Naive thymus-derived CD4-positive, alpha-beta T cell (primary cell): ENCODE measurements at regions not wholly inside any gene's neighbourhood (a gene's known extent, or its start where the extent isn't known, plus 50 kb on each side); places are given as distances from the start of the nearest gene placed in this dataset.

Experiments used
- ATAC-seq: fragments of 150-1000 bp; cut with Tn5 transposase; 2 replicates; pipeline ENCODE4 v1.10.0; 2021; ENCODE audit warnings: mild to moderate bottlenecking, moderate library complexity
- CTCF ChIA-PET: fragments of 350-600 bp; sonication (Branson Sonifier 250); formaldehyde crosslinking; loops from one replicate; lab custom pipeline; 2021; ENCODE audit warnings: antibody characterized with exemption; lab: Charles Lee
- POLR2A ChIA-PET: fragments of 350-600 bp; sonication (Branson Sonifier 250); formaldehyde crosslinking; loops from one replicate; lab custom pipeline; 2021; ENCODE audit warnings: antibody characterized with exemption, inconsistent platforms; lab: Charles Lee
- DNase-seq, 9 donors: peaks; one replicate each; pipeline versions ENCODE4 v3.0.0 to v3.0.0-alpha.2; 2020 to 2022; ENCODE audit warnings: mixed read lengths in 1 of 9
- H3K27ac ChIP-seq: one replicate; pipeline ENCODE4 v1.7.0; 2013; ENCODE audit warnings: mild to moderate bottlenecking, low read depth, low read length, moderate library complexity
- H3K27me3 ChIP-seq, 2 donors: one replicate each; pipeline ENCODE4 v1.7.0; 2013; ENCODE audit warnings: low read length in 2 of 2, mild to moderate bottlenecking in 2 of 2, moderate library complexity in 2 of 2; ENCODE audit not compliant: control insufficient read depth in 2 of 2, insufficient read depth in 2 of 2
- H3K36me3 ChIP-seq, 3 experiments: 1 replicate in 2 of 3; 2 replicates in 1 of 3; pipeline ENCODE4 v1.7.0; 2013; ENCODE audit warnings: low read length in 3 of 3, mild to moderate bottlenecking in 3 of 3, moderate library complexity in 1 of 3; ENCODE audit not compliant: insufficient read depth in 3 of 3, control insufficient read depth in 2 of 3
- H3K4me1 ChIP-seq, 2 donors: one replicate each; pipeline ENCODE4 v1.7.0; 2013; ENCODE audit warnings: low read length in 2 of 2, mild to moderate bottlenecking in 2 of 2, moderate library complexity in 1 of 2; ENCODE audit not compliant: control insufficient read depth in 2 of 2, insufficient read depth in 2 of 2
- H3K4me3 ChIP-seq: 2 replicates; pipeline ENCODE4 v1.7.0; 2013; ENCODE audit warnings: mild to moderate bottlenecking, low read length
- H3K9me3 ChIP-seq, 3 experiments: 1 replicate in 2 of 3; 2 replicates in 1 of 3; pipeline ENCODE4 v1.7.0; 2013; ENCODE audit warnings: low read length in 3 of 3; ENCODE audit not compliant: control insufficient read depth in 2 of 3
- H3K27ac Mint-ChIP-seq, 9 donors: one replicate each; pipeline ENCODE4 v1.8.0; 2020 to 2022; ENCODE audit warnings: mixed read lengths in 9 of 9, mild to moderate bottlenecking in 8 of 9, moderate library complexity in 5 of 9, inconsistent platforms in 2 of 9
- H3K27me3 Mint-ChIP-seq, 5 donors: one replicate each; pipeline ENCODE4 v1.8.0; 2021 to 2022; ENCODE audit warnings: mixed read lengths in 5 of 5, mild to moderate bottlenecking in 1 of 5
- H3K36me3 Mint-ChIP-seq, 5 donors: one replicate each; pipeline ENCODE4 v1.8.0; 2020 to 2022; ENCODE audit warnings: mixed read lengths in 5 of 5, mild to moderate bottlenecking in 3 of 5, inconsistent platforms in 1 of 5
- H3K4me1 Mint-ChIP-seq, 7 donors: one replicate each; pipeline ENCODE4 v1.8.0; 2020 to 2022; ENCODE audit warnings: mixed read lengths in 7 of 7, mild to moderate bottlenecking in 3 of 7, inconsistent platforms in 1 of 7
- H3K4me3 Mint-ChIP-seq, 10 donors: one replicate each; pipeline ENCODE4 v1.8.0; 2020 to 2022; ENCODE audit warnings: mild to moderate bottlenecking in 10 of 10, mixed read lengths in 10 of 10, moderate library complexity in 6 of 10, inconsistent platforms in 2 of 10
- H3K9me3 Mint-ChIP-seq, 11 donors: one replicate each; pipeline ENCODE4 v1.8.0; 2020 to 2022; ENCODE audit warnings: mixed read lengths in 11 of 11, mild to moderate bottlenecking in 4 of 11, inconsistent platforms in 1 of 11, moderate library complexity in 1 of 11
- intact Hi-C, 2 donors: fragments of 100-400 bp; cut with micrococcal nuclease; formaldehyde crosslinking; loops; one replicate each; pipeline ENCODE4 v1.15.1; 2023

DNA sequence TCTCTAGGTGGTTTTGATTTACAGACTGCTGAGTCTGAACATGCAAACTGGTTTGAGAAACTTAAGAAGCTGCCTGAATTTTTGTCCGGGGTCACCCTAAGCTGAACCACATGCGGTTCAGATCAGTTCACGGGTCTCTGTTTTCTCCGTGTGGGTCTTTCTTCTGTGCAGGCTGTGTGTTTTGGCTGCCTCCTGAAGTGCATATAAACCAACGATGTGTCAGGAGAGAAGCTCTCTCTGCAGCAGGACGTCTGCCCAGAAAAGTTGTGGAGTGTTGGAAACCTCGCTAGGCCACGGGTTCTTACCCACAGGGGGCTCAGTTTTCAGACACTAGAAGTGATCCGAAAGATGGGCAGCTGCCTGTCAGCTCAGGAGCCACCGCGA, 364.2 kb downstream of the IRX2 start:
- no peaks in the 10 kb centered on the region for H3K27me3 ChIP-seq
- no peak overlapping the region for H3K27ac ChIP-seq
- no peaks in the 10 kb centered on the region for H3K4me1 ChIP-seq
- H3K36me3 Mint-ChIP-seq = no peaks in the 10 kb centered on the region
- ChIA-PET CTCF (no interaction called here), POLR2A (no interaction called here)
- H3K4me3 ChIP-seq = no peak overlapping the region
- ATAC-seq (no peak), DNase-seq (no peak)
- H3K9me3 Mint-ChIP-seq = no peaks in the 10 kb centered on the region
- no peak overlapping the region for H3K27ac Mint-ChIP-seq
- H3K36me3 ChIP-seq = no peaks in the 10 kb centered on the region
- peaks cover 0 to 31% (median 0%) of the 10 kb centered on the region in 5 donors for H3K27me3 Mint-ChIP-seq
- no peak overlapping the region for H3K4me3 Mint-ChIP-seq
- no peaks in the 10 kb centered on the region for H3K9me3 ChIP-seq
- intact Hi-C loops = no loop called here
- peaks cover 0 to 2% (median 0%) of the 10 kb centered on the region in 7 donors for H3K4me1 Mint-ChIP-seq

DNA sequence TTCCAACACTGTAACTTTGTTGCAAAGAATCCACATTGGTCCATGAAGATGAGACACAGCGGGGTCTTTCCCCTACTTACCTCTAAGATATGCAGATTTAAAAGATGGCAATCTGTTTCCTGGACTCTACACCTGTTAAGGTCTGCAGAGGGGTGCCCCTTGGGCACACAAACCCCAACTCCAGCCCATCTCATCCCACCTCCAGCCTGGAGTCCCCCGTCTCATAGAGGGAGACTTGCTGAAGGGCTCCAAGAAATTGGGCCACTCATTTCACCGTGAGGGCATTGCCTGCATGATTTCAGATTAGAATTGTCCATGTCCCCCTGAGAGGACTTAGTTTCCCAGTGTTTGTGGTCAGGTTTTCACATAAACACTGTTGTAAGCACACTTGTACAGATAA, 365.7 kb downstream of the IRX2 start:
- Histone ChIP-seq H3K36me3 (no peaks in the 10 kb centered on the region), H3K27ac (no peak overlapping the region), H3K27me3 (no peaks in the 10 kb centered on the region), H3K9me3 (no peaks in the 10 kb centered on the region), H3K4me3 (no peak overlapping the region), H3K4me1 (no peaks in the 10 kb centered on the region)
- Mint-ChIP-seq H3K36me3 (no peaks in the 10 kb centered on the region), H3K27me3 (peaks cover 0 to 27% (median 0%) of the 10 kb centered on the region in 5 donors), H3K4me1 (peaks cover 0 to 2% (median 0%) of the 10 kb centered on the region in 7 donors), H3K9me3 (no peaks in the 10 kb centered on the region), H3K4me3 (no peak overlapping the region), H3K27ac (no peak overlapping the region)
- intact Hi-C loops = no loop called here
- ATAC-seq (no peak), DNase-seq (no peak)
- CTCF ChIA-PET = no interaction called here
- POLR2A ChIA-PET = no interaction called here

DNA sequence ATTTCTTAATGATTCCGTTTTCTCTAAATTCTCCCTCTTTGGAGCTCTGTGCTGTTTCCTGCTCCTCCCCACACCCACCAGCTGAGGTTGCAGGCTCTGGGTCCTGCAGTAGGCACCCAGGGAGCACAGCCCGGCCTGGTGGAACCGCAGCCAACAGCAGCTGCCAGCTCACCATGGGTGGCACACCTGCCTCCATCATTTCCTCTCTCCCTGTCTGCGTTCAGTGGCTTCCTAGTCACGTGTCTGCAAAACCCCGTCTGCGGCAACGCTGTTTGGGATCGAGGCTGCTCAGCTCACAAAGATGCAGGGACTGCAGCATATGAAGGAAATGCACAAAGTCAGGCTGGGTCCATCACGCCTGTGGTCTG, 367.8 kb downstream of the IRX2 start:
- Histone ChIP-seq H3K27ac (no peak overlapping the region), H3K4me1 (no peaks in the 10 kb centered on the region), H3K9me3 (no peaks in the 10 kb centered on the region), H3K4me3 (no peak overlapping the region), H3K36me3 (no peaks in the 10 kb centered on the region), H3K27me3 (no peaks in the 10 kb centered on the region)
- H3K9me3 Mint-ChIP-seq = peaks cover 0 to 3% (median 0%) of the 10 kb centered on the region in 11 donors
- peaks cover 0 to 16% (median 0%) of the 10 kb centered on the region in 5 donors for H3K27me3 Mint-ChIP-seq
- no peak overlapping the region for H3K4me3 Mint-ChIP-seq
- H3K27ac Mint-ChIP-seq = no peak overlapping the region
- intact Hi-C loops = no loop called here
- DNase-seq (no peak), ATAC-seq (no peak)
- CTCF ChIA-PET = no interaction called here
- peaks cover 0 to 2% (median 0%) of the 10 kb centered on the region in 7 donors for H3K4me1 Mint-ChIP-seq
- POLR2A ChIA-PET = no interaction called here
- H3K36me3 Mint-ChIP-seq = no peaks in the 10 kb centered on the region

DNA sequence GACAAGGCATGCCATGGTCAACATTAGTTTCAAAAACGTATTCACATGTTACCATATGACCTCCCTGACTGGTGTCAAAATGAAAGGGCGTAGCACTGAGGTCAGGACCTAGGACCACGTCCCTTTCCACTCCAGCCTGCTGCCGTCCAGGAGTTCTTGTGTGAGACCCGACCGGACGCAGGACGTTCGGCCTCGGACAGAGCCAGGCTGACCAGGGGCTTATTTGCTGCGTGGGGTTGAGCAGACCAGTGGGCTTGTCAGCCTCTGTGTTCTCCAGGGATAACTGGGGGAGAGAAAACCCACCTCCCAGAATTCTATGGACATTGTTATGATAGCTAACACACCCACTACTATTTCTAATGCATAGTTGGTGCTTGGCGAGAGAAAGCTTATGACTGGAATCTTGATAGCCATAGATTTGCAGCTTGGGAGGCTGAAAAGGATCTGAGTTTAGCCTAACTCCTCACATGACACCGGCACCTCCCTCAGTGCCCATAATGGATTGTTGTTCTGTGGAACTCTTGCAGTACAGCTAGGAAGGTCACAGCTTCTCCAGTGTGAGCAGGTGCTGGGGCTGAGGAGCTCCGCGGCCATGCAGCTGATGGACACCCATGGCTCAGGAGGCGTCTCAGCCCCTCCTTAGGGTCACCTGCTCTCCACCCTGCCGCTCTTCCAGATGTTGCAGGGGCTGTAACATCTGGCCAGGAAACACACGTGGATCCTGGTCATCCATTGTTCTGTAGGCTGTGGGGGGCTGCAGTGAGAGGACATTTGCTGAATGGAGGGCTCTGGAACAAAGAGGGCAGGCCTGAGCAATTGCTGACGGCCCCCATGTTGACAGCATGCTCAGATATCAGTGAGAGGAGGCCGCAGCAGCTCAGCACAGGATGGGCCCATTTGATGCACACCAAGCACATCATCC, 368.4 kb downstream of the IRX2 start:
- H3K4me3 Mint-ChIP-seq = no peak overlapping the region
- no peak for DNase-seq

DNA sequence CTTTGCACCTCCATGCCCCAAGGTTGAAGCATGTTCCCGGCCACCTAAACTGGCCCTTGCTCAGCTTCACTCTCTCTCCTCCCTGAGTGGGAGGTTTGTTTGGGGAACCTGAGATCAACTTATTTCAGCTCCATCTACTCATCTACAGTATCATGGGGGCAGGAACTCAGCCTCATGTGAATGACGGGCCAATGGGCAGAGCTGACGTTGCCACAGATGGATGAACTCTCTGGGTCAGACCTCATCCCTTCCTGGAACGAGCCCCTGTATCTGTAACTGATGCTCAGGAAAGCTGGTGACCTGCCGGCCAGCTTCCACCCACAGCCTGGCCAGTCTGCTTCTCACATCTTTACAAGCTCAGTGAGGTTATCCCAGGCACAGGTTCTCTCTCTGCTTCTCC, 369.6 kb downstream of the IRX2 start:
- Histone ChIP-seq H3K27ac (no peak overlapping the region), H3K36me3 (no peaks in the 10 kb centered on the region), H3K9me3 (no peaks in the 10 kb centered on the region), H3K4me1 (no peaks in the 10 kb centered on the region), H3K4me3 (no peak overlapping the region), H3K27me3 (no peaks in the 10 kb centered on the region)
- Mint-ChIP-seq H3K27ac (no peak overlapping the region), H3K9me3 (peaks cover 0 to 3% (median 0%) of the 10 kb centered on the region in 11 donors), H3K4me3 (no peak overlapping the region), H3K36me3 (no peaks in the 10 kb centered on the region), H3K27me3 (peaks cover 0 to 20% (median 0%) of the 10 kb centered on the region in 5 donors), H3K4me1 (no peaks in the 10 kb centered on the region)
- no peak for DNase-seq
- POLR2A ChIA-PET = no interaction called here
- CTCF ChIA-PET = no interaction called here
- ATAC-seq = no peak
- intact Hi-C loops = no loop called here

More for the DNA sequence above, 368.4 kb downstream of the IRX2 start:
- no peak overlapping the region for H3K4me3 ChIP-seq
- H3K36me3 Mint-ChIP-seq = no peaks in the 10 kb centered on the region
- ChIA-PET POLR2A (no interaction called here), CTCF (no interaction called here)
- peaks cover 0 to 3% (median 0%) of the 10 kb centered on the region in 11 donors for H3K9me3 Mint-ChIP-seq
- no peaks in the 10 kb centered on the region for H3K36me3 ChIP-seq
- H3K4me1 Mint-ChIP-seq = no peaks in the 10 kb centered on the region
- H3K9me3 ChIP-seq = no peaks in the 10 kb centered on the region
- H3K27me3 Mint-ChIP-seq = peaks cover 0 to 16% (median 0%) of the 10 kb centered on the region in 5 donors
- no peaks in the 10 kb centered on the region for H3K27me3 ChIP-seq
- no peaks in the 10 kb centered on the region for H3K4me1 ChIP-seq
- ATAC-seq = no peak
- no peak overlapping the region for H3K27ac Mint-ChIP-seq
- no peak overlapping the region for H3K27ac ChIP-seq
- intact Hi-C loops = no loop called here

DNA sequence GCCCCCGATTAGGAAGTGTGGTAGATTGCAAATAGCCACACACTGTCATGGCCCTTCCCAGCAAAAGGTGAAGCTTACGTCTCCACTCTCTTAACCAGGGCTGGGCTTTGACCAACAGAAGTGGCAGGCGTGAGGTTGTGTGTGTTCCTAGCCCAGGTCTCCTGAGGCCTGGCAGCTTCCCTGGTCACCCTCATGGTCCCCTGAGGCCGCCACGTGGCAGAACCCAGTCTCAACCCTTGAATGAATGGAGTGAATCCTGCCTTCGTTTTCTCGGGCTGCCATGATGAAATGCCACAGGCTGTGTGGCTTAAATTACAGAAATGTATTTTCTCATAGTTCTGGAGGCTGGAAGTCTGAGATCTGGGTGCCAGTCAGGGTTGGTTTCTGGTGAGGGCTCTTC, 370.4 kb downstream of the IRX2 start:
- ChIA-PET CTCF (no interaction called here), POLR2A (no interaction called here)
- H3K27me3 Mint-ChIP-seq = peaks cover 0 to 22% (median 0%) of the 10 kb centered on the region in 5 donors
- Histone ChIP-seq H3K4me1 (no peaks in the 10 kb centered on the region), H3K4me3 (no peak overlapping the region), H3K27ac (no peak overlapping the region), H3K9me3 (no peaks in the 10 kb centered on the region), H3K36me3 (no peaks in the 10 kb centered on the region), H3K27me3 (no peaks in the 10 kb centered on the region)
- no peak overlapping the region for H3K4me3 Mint-ChIP-seq
- peaks cover 0 to 3% (median 0%) of the 10 kb centered on the region in 11 donors for H3K9me3 Mint-ChIP-seq
- ATAC-seq = no peak
- H3K4me1 Mint-ChIP-seq = no peaks in the 10 kb centered on the region
- no peak overlapping the region for H3K27ac Mint-ChIP-seq
- intact Hi-C loops = no loop called here
- no peak for DNase-seq
- H3K36me3 Mint-ChIP-seq = no peaks in the 10 kb centered on the region

DNA sequence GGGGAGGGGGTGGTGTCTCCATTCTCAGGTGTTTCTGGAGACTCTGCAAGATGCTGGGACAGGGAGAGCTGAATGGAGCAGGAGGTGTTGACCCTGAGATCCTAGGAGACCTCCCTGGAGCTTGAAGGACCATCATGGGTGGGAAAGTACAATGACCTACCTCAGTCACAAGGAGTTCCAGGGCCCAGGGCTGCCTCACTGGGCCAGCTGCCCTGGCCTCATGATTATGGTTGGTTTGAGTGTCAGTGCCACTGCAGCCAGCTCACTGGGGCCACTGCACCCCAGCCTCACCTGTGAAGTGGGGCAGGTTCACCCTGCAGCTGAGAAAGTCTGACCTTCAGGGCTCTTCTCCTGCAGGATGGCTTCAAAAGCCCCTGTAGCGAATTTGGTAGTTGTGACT, 372.5 kb downstream of the IRX2 start:
- DNase-seq = no peak
- H3K4me1 ChIP-seq = no peaks in the 10 kb centered on the region
- Mint-ChIP-seq H3K9me3 (peaks cover 0 to 4% (median 0%) of the 10 kb centered on the region in 11 donors), H3K36me3 (no peaks in the 10 kb centered on the region), H3K4me3 (no peak overlapping the region), H3K4me1 (no peaks in the 10 kb centered on the region), H3K27ac (no peak overlapping the region), H3K27me3 (peaks cover 0 to 19% (median 0%) of the 10 kb centered on the region in 5 donors)
- H3K27ac ChIP-seq = no peak overlapping the region
- intact Hi-C loops = no loop called here
- ChIA-PET POLR2A (no interaction called here), CTCF (no interaction called here)
- no peaks in the 10 kb centered on the region for H3K27me3 ChIP-seq
- H3K36me3 ChIP-seq = no peaks in the 10 kb centered on the region
- no peaks in the 10 kb centered on the region for H3K9me3 ChIP-seq
- no peak for ATAC-seq
- H3K4me3 ChIP-seq = no peak overlapping the region
